GM18520 (cell line): ENCODE measurements at regions not wholly inside any gene's neighbourhood (a gene's known extent, or its start where the extent isn't known, plus 50 kb on each side); places are given as distances from the start of the nearest gene placed in this dataset.
"Not testable (repeated sequence)": the region's sequence is repeated elsewhere in the genome, so short reads cannot be mapped to it uniquely, and the experiment has no call there.

Source experiments
- ATAC-seq: cut with Tn5 transposase; IDR thresholded peaks from one replicate; pipeline ENCODE4 v1.9.1; 2021; ENCODE audit not compliant: unreplicated experiment

DNA sequence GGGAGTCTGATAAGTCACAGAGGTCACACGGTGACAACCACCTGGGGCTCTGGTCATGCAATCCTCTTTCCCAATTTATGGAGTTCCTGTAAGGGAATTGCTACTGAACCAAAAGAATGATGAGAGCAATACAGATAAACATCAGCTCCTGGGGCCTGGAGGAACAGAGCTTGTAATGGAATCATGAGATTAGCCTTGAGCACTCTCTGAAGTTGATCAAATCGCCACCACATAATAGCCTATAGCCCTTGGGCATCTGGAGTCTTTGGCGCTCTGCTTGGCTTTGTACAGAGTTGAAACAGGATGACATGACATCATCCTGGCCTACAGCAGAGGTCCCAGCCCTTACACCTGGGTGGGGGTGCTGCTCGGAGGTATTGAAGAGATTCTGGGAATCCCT, 154.3 kb upstream of the DTNBP1 start:
- ATAC-seq: no peak

DNA sequence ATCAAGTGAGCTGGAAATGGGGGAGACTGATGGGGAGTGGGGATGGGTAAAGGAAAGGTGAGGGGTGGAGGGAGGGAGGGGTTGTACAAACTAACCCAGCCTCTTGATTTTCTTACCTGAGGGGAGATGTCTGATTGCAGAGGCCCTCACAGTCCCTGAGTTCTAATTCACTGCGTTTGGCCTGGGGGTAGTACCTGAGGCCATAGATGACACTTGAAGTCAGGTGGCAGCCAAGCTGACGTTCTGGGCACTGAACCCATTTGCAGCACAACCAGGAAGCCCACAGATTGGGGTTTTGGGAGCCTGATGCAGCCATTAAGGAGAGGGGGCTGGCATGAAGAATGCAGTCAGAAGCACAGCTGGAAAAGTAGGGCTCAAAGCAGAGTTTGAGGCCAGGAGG, 153.8 kb upstream of the DTNBP1 start:
- no peak for ATAC-seq

DNA sequence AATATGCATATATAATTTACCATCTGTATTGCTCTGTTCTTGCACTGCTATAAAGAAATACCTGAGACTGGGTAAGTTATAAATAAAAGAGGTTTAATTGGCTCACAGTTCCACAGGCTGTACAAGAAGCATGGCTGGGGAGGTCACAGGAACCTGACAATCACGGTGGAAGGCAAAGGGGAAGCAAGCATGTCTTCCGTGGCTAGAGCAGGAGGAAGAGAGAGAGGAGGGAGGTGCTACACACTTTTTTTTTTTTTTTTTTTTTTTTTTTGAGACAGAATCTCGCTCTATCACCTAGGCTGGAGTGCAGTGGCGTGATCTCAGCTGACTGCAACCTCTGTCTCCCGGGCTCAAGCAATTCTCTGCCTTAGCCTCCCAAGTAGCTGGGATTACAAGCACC, 150.9 kb upstream of the DTNBP1 start:
- not testable (repeated sequence) for ATAC-seq

DNA sequence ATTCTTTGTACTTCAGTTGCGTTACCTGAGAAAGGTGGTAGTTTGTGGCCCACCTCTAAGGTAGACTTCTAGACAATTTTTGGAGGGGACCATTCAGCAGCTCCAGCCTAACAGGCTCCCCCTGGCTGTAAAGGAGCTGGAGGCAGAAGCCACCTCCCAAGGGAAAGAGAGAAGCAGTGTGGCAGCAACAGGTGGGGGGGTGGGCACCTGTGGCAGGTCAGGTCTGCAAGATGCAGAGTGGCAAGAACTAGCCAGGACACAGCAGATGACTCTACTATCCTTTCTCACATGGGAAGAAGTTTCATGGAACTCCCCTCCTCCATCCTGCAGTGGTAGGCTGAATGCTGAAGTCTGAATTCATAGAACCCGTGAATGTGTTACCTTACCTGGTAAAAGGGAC, 148.3 kb upstream of the DTNBP1 start:
- ATAC-seq: no peak

DNA sequence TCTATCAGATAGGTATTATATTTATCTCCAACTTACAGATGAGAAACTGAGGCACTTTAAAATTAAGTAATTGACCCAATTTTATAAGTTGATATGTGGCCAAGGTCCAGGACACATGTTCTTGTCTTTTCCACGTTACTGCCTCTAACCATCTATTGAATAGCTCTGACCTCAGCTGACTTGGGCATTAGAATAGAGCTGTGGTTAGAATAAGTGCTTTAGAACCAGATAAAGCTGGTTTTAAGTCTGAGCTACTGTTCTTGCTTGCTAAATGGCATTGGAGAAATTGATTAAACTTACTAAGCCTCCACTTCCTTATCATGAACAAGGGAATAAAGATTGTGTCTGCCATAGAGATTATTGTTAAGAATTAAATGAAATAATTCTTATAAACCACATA, 147.8 kb upstream of the DTNBP1 start:
- no peak for ATAC-seq

DNA sequence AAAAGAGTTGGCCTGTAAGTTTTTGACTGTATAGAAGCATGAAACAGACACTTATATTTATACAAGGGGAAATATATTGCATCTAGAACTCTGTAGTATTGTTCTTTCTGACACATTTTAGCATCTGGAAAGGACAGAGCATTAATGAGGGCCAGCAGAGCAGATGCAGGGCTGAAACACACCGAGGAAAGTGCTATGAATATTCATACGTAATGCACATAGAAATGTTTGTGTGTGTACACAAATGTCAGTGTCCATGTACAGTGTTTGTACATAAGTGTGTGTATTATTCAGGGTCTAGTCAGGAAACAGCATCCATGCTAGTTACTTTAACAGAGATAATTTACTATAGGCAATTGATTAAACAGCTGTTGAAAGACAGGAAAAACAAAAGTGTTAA, 146.5 kb upstream of the DTNBP1 start:
- ATAC-seq: no peak

DNA sequence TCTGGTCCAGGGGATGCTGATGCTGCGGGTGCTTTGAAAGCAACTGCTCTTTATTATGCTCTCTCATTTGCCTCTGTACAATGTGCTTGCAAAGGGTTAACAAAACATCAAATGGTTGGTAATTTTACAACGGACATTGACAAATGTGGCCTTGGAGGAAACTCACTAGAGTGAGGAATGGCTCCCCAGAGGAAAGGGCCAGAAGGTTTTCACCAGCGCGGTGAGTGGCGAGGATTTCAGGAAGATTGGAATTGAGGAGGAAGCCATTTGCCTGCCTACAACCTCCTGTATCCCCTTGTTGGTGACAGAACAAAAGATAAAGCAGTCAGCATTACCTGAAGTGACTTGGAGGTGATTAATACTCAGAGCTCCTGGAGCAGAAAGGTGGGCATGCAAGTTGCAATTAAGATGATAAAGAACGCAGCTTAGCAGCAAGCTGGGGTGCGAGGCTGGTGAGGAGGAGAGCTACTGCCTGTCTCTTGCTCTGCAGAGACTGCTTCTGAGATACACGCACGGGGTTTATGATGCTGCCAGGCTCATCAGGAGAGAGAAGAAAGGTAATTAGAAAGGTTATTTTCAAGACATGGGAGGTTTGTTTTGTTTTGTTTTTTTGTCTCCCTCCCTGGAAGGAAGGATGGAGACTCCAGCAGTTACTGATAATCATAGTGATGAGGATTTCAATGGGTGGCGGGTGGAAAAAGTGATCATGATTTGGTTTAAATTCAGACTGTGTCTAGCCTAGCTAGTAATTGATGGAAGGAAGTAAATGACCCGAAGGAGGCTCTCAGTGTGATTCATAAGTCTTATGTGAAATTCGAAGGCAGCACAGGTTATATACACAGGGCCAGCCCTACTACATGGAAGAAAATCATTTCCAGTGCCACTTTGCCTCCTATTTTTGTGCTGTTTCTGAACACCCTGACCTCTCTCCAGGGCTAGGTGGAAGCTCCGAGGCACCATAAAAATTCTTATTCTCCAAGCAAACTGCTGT, 141.6 kb upstream of the DTNBP1 start:
- ATAC-seq: no peak

DNA sequence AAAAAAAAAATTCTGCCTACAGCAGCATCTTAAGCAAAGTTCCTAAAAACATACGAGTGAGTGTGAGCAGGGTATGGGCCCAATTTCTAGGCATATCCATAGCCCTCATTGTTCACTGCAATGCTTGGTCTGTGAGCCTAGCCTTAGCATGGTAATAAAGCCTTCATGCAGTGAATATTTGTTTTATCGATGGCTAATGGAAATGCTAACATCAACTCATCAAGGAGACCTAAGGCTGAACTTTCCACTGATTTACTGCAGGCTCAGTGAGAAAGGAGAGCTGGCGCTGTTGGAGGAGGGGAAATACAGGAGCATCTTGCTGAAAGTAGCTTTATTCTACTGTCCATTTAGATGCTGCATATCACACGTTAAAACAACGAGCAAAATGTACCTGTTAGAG, 139.6 kb upstream of the DTNBP1 start:
- ATAC-seq: no peak

DNA sequence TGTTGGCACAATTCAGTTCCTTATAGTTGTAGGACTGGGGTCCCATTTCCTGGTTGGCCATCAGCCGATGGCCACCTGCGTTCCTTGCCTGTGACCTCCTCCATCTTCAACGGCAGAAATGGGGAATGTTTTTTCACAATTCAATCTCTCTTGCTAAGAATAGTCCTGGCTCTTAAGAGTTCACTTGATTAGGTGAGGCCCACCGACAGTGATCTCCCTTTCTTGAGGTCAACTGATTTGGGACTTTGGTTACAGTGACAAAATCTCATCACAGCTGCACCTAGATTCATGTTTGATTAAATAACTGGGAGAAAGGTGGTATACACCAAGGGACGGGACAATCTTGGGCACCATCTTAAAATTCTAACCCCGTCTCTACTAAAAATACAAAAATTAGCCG, 139.1 kb upstream of the DTNBP1 start:
- no peak for ATAC-seq

DNA sequence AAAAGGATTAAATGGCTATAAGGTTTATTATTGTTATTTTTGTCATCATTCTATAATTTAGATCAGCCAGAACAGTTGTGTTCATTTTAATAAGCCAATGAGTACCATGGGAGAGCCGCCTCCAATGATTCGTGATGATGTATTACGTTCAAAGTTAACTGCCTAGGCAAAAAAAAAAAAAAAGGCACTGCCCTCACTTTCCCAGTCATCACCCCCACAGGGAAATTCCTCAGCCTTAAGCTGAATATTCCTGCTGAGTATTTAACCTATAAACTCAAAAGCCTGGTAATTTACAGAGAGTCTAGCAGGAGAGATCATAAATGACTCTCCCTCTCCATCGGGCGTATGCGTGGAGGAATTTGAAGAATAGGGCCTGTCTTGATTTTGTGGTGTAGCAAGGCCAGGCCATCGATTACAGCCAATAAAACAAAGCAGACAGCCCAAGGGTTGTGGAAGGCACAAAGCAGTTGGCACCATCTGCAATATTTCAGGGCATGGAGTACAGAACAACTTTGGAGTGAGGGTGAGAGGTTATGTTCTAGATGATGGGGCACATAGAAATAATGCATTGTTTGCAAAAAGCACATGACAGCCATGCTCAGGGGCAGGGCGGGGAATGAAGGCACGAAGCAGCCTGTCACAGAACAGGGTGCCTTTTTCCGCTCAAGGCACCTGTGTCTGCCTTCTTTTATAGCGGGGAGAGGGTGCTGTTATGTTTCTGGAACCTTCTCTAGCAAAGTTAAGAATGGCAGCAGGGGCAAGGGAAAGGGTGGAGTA, 138.2 kb upstream of the DTNBP1 start:
- no peak for ATAC-seq

DNA sequence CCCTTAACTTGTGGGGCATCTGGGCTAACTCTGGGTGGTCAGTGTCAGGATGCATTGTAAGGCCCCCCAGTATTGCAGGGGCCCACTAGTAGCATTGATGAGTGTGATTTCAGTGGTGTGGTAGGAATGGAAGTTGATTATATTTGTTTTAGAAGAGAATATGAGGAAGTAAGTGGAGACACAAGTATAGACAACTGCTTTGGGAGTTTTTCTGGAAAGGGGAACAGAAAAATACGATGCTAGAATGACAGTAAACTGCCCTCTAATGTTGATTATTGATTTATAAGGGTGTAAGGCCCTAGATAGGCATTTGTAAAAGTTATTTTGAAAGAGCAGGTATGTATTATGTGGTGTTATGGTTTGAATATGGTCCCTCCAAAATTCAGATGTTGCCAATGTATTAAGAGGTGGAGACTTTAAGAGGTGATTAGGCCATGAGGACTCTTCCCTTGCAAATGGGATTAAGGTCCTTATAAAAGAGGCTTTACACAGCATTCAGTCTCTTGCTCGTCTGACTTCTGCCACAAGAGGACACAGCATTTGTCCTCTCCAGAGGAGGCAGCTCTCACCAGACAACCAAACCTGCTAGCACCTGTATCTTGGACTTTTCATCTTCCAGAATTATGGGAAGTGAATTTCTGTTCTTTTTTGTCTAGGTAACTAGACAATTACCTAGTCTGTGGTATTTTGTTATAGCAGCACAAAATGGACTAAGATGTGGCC, 135.9 kb upstream of the DTNBP1 start:
- ATAC-seq: no peak

DNA sequence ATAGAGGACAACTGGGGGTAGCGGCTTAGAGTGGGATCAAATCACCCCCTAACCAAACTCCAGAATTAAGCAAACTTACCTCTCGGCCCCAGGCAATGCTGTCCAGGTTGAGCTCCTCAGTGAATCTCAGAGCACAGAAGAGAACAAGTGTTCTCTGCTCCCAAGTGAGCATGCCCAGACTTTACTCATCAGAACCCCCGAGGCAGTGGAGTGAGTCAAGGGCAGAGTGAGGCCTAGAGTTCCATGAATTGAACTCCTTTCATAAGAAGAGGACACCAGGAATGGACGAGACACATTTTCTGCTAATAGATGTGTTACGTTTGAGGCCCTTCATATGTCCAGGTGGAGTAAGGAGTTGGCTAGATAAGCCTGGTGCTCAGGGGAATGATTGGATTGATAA, 134.0 kb upstream of the DTNBP1 start:
- ATAC-seq: no peak

DNA sequence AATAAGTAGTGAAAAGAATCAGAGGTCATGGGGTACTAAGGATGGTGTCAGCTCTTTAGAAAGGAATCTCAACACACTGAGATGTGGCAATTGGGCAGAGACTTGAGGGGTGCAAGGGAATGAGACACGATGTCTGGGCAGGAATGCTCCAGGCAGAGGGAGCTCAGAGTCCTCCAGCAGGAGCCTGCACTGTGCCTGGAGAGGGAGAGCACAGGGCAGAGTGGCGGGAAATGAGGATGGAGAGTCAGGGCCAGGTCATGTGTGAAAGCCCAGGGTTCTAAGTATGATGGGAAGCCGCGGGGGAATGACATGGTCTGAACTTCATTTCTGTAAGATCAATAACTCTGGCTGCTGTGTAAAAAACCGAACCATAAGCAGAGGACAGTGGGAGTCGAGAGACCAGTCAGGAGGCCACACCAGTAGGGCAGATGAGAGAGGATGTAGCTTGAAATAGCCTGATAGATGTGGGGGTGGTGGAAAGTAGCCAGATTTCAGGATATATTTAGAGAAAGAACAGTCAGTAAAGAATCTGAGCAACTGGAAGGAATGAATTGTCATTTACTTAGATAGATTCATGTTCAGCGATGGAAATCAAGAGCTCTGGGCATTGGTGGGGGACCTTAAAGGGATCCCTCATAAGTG, 133.4 kb upstream of the DTNBP1 start:
- ATAC-seq: no peak

DNA sequence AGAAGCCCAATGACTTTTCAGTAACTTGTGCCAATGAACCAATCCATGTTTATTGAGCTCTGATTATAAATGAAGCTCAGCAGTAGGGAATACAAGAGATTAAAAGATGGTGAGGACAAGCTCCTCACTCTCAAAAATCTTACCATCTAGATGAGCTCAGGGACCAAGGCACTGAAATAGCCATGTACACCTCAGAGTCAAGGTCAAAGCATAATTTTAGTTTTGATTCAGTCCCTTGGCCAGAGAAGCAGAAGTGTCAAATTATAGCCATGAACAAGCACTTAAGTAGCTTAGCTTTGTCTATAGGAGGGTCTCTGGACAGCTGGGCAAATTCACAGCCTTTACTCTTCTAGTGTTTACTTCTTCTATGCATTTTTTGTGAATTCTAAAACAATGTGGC, 131.0 kb upstream of the DTNBP1 start:
- no peak for ATAC-seq

DNA sequence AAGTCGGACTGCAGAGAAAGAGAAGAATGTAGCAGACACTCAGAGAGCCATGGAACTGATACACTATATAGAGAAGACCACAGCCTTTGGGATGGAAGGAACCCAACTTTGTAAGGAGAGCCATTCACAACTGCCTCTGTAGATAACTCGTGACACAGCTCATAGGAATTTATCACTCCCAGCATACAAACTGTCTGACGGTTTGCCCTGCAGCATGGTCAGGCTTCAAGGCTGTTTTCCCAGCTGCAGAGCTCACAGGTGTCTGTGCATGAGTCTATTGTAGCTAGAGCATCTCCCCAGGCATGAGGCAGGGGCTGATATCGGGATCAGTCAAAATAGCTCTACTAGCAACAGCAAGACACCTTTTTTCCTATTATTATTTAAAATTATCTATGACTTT, 130.5 kb upstream of the DTNBP1 start:
- no peak for ATAC-seq

DNA sequence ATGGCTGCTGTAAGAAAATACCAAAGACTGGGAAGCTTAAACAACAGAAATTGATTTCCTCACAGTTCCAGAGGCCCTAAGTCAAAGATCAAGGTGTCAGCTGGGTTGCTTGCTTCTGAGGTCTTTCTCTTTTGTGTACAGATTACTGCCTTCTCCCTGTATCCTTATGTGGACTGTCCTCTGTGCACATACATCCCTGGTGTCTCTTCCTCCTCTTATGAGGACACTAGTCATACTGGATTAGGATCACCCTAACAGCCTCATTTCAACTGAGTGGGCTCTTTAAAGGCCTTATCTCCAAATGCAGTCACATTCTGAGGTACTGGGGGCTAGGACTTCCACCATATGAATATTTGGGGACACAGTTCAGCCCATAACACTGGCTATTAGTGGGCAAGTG, 130.0 kb upstream of the DTNBP1 start:
- no peak for ATAC-seq

DNA sequence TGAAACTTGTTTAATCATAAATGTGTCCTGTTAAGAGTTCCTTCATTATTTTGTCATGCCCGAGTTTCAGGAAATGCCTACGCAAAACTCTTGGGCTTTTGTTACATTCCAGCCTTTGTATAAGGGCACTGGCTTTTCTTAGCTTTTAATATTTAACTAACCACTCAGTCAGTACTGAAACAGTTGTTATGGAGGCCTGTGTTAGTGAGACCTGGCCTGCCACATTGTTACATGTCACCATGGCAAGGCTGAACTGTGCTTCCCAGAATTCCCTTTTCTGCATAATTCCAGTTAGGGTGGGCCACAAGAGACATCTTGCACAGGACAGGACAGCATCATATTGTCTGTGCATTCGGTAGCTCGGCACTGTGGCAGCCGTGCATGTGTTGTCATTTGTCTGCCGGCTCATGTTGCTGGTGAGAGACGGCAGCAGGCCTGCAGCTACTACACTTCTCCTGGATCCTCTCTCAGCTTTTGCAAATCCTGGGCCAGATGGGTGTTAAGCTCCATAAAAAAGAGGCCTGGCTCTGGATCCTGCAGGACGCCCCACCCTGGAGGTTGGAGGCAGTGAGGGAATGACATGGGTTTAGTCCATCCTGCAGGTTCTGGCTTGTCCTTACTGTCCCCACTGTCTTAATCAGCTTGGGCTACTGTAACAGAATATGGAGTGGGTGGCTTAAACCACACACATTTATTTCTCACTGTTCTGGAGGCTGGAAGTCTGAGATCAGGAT, 128.8 kb upstream of the DTNBP1 start:
- ATAC-seq: no peak

DNA sequence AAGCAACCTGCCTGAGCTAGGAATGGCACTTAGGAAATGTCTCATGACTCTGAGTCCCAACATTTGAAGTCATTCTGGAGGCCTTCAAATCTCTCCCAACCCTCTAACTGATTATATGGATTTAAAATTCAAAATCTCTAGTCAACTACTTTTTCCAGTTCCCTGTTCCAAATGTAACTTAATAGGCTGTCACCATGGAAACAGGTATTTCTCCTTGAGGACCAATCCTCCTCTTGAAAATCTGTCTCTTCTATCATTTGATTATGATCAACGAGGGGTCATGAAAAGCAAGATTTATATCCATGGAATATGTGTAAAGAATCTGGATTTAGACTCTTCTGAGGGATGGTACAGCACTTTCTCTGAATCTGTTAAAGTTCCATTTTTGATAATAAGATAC, 127.3 kb upstream of the DTNBP1 start:
- ATAC-seq: no peak

DNA sequence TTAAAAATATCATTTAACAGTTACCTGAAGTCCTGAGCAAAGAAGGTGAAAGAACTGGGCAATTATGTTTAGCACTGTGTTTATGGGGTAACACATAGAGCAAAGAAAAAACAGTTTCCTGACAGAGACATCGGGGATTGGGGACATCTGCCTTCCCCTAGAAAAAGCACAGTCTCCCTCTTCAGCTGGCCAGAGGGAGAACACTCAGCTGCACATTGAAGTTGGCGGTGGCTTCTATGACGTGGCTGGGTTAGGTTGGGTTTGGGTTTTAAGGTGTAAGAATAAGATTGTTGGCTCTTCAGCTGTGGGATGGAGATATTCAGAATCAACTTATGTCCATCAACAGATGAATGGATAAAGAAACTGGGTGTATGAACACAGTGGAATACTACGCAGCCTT, 124.0 kb upstream of the DTNBP1 start:
- no peak for ATAC-seq

DNA sequence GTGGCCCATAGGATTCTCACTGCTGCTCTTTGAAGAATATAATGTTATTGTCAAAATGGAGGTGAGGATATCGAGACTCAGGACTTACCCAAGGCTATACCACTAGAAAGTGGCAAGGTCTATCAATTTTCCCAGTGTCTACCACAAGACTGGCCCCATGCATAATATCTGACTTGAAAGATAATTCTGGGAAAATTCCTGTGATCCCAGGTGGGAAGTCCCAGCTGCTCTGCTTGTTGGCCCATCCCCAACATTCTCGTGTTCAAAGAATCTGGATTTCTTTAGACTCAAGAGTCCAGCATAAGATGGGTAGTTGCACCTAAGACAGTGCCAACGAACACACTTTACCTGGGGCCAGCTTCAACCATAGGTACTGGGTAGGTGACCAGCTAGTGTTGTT, 120.7 kb upstream of the DTNBP1 start:
- ATAC-seq: no peak
